Midbrain (tissue), 1 donor: ENCODE measurements at regions not wholly inside any gene's neighbourhood (a gene's known extent, or its start where the extent isn't known, plus 50 kb on each side); places are given as distances from the start of the nearest gene placed in this dataset.

Experiments used
- DNase-seq: peaks from one replicate; lab custom pipeline; 2025; lab: John Stamatoyannopoulos, UW

GRCh38 chr17:59451706-59452105 is 113.7 kb upstream of the DHX40 start:
- no peak for DNase-seq

DNA sequence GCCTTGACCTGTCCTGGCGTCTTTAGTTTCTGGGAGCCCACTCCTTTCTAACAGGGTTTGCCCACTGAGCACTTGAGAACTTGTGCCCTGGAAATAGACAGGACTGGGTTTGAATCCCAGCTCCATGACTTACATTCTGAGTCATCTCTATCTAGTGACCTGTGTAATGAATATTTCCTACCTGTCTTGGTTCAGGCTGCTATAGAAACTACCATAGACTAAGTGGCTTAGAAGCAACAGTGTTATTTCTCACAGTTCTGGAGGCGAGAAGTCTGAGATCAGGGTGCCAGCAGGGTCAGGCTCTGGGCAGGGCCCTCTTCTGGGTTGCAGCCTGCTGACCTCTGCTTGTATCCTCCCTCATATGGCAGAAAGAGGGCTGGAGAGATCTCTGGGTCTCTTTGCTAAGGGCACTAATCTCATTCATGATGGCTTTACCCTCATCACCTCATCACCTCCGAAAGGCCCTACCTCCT is 110.7 kb upstream of the DHX40 start:
- DNase-seq = no peak

- no peak for DNase-seq
Measured at GRCh38 chr17:59456428-59456827, 109.0 kb upstream of the DHX40 start.

DNA sequence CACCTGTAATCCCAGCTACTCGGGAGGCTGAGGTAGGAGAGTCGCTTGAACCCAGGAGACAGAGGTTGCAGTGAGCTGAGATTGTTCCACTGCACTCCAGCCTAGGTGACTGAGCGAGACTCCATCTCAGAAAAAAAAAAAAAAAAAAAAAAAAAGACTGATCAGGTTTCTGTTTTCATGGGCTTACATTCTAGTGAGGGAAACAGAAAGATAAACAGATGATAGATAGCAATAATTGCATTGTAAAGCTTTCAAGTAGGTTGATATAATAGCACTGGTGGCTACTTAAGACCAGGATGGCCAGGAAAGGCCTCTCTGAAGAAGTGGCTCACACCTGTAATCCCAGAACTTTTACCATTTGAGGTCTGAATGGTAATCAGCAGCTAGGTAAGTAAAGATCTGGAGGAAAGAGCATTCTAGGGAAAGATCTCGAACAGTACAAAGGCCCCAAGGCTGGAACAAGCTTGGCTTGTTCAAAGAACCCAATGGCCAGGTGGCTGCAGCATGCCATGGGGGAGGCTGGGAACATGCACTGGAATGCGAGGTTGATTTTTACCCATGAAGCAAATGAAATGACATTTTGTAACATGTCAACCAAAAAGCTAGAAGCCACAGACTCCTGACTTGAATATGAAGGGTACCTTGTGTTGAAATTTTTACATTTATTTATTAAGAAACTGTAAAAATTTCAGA is 108.3 kb upstream of the DHX40 start:
- no peak for DNase-seq

GRCh38 chr17:59462385-59462784 is 103.0 kb upstream of the DHX40 start:
- no peak for DNase-seq

- no peak for DNase-seq
Measured at GRCh38 chr17:59464246-59464645, 101.2 kb upstream of the DHX40 start.

DNA sequence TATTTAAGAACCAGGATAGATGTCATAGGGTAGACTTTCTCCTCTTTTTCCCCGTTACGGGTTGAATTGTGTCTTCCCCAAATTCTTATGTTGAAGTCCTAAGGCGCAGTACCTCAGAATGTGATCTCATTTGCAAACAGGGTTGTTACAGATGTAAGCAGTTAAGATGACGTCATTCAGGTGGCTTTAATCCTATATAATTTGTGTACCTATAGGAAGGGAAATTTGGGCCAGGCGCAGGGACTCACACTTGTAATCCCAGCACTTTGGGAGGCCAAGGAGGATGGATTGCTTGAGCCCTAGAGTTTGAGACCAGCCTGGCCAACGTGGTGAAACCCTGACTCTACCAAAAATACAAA is 99.5 kb upstream of the DHX40 start:
- no peak for DNase-seq

- no peak for DNase-seq
Measured at GRCh38 chr17:59466946-59467801, 98.2 kb upstream of the DHX40 start.

DNA sequence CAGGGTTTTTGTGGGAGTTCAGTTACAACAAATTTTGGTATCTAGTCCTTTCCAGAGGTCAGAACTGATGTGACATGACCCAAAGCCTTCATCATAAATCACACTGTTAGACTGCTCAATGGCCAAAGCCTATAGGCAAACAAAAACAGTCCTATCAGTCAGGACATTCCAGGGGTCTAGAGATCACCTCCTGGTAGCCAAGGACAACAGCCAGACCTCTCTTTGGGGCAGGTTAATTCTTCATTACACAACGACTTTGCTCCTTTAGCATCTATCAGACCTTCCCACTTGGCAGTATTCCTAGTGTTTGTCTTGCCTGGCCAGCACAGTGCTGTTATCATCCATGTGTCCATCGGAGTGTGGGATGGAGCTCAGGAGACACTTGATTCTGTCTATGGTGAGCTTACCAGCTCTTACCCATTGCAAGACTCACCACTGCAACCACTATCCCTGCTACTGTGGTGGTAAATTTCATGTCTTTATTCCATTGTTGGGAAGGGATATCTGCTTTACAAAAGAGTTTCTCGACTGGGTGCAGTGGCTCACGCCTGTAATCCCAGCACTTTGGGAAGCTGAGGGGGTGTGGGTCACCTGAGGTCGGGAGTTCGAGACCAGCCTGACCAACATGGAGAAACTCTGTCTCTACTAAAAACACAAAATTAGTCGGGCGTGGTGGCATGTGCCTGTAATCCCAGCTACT is 95.5 kb upstream of the DHX40 start:
- DNase-seq = no peak

GRCh38 chr17:59470624-59471297 is 94.6 kb upstream of the DHX40 start:
- no peak for DNase-seq

- DNase-seq = no peak
Measured at GRCh38 chr17:59476413-59476812, 89.0 kb upstream of the DHX40 start.

DNA sequence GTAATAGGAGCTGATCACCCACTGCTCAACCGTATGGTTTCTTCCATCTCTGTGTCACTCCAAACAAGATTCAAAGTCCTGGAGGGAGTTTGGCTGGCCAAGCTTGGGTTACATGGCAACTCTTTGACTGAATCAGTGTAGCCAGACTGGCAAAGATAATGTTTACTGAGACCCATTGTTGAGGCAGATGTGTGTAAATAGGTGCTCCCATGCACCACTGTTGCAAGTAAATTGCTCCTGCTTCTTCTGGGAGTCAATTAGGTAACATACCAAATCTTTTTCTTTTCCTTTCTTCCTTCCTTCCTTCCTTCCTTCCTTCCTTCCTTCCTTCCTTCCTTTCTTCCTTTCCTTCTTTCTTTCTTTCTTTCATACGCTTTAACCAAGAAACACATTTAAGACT is 86.3 kb upstream of the DHX40 start:
- no peak for DNase-seq

DNA sequence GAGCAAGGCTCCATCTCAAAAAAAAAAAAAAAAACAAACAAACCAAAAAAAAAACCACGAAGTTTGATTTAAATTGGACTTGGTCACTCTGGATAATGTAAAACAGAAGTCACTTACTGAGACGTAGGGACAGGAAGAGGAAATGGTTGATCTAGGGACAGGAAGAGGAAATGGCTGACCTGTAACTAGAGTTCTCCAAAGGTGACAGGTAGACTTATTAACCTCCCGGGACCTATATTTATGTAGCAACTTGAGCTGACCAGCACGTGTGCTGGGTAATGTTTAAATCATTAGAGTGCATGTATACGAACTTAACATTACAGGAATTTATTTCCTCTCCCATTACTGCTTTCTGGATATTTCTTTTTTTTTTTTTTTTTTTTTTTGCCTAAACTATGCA is 81.5 kb upstream of the DHX40 start:
- DNase-seq = no peak

DNA sequence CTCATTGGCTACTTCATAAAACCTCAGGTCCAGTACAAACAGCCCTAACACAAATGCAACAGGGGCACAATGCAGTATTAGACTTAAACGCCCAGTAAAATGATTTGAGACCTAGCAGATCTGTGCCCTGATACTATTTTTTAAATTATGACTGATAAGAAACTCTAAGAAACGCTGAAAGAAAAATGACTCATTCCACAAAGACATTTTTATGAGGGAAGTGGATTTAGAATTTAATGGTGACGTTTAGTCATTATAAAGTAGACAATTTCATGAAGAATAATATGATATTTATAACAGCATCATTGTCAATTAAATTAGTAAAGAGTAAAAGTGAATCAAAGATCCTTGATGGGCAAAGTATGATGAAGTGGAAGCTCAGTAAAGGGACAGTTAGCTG is 80.4 kb upstream of the DHX40 start:
- DNase-seq = no peak

- no peak for DNase-seq
Measured at GRCh38 chr17:59485946-59486345, 79.5 kb upstream of the DHX40 start.

DNA sequence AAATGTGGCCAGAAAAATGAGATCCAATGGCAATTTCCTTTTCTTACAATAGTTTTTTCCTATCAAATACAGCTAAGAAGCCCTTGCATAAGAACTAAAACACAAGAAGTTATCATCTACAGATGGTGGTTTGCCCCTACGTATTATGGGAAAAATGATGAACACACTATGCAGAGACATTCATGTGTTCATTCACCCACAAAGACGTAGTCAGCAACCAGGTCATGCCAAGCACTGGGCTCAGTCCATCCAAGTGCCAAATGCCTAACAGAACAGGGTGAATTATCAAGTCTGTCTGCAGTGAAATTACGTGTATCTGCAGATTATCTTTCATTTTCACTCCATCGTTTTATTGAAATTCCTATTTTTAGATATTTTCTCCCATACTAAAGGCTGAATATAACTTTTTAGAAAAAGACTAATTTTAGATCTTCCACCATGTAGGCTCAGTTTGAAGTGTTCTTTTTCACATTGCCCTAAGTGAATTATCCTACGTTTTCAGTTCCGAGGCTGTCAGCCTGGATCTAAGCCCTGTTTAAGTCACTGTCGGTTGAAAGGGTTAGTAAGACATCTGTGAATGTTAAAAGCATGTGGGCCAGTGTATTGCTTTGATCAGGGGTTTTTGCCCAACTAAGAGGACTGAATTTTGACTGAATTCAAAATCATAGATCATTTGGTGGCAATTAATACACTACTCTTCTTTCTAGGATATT is 78.1 kb upstream of the DHX40 start:
- DNase-seq = no peak

- no peak for DNase-seq
Measured at GRCh38 chr17:59488805-59489204, 76.6 kb upstream of the DHX40 start.

DNA sequence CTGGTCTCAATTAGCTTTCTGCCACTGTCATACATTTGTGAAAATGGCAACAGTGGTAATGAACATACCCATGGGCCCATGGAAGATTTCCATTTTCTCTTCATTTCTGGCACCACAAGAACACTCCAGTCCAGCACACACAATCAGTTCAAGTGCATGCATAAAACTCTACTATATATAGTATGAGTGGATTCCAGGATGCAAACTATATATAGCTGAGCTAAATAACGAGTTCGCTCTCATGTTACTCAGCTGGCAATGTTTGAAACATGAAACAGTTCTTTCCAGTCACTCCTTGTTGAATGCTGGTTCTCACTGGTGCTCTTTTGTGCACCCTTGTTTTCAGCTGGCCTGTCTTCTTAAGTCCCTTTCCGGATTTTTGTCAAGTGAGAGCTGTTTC is 75.2 kb upstream of the DHX40 start:
- DNase-seq = no peak

DNA sequence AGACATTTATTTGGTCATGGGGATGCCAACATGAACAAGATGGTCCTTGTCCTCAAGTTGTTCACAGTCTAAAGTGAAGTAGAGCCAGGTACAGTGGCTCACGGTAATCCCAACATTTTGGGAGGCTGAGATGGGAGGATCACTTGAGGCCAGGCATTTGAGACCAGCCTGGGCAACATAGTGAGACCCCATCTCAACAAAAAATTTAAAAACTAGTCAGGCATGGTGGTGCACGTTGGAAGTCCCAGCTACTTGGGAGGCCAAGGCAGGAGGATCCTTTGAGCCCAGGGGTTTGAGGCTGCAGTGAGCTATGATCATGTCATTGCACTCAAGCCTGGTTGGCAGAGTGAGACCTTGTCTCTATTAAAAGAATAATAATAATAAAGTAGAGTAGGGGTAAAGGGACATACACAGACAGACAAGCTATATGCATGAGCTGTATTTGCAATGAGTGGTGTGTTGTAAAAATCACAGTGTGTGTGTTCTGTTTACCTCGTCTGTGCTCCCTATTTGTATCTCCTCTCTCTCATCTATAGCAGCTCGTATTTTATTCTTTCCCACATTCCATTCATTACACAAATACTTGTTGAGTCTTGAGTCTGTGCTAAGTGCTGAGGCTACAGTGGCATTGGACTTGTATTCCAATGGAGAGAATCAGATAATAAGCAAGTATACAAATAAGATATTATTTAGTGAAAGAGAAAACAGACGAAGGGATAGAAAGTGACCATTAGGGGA is 73.9 kb upstream of the DHX40 start:
- DNase-seq = no peak

- DNase-seq = no peak
Measured at GRCh38 chr17:59492091-59492451, 73.3 kb upstream of the DHX40 start.

- no peak for DNase-seq
Measured at GRCh38 chr17:59493867-59494266, 71.5 kb upstream of the DHX40 start.
